GM08714 (cell line): ENCODE measurements at regions not wholly inside any gene's neighbourhood (a gene's known extent, or its start where the extent isn't known, plus 50 kb on each side); places are given as distances from the start of the nearest gene placed in this dataset.

Experiments
- H3K4me3 ChIP-seq: fragments of 200-500 bp; sonication (Bioruptor generic); 2 replicates; pipeline ENCODE4 v1.5.1; 2014; ENCODE audit warnings: mild to moderate bottlenecking, low read length, inconsistent platforms
- ZNF274 ChIP-seq: IDR thresholded peaks from 2 replicates; pipeline ENCODE4 v1.6.1; 2012; ENCODE audit warnings: mild to moderate bottlenecking, low read depth, low read length

DNA sequence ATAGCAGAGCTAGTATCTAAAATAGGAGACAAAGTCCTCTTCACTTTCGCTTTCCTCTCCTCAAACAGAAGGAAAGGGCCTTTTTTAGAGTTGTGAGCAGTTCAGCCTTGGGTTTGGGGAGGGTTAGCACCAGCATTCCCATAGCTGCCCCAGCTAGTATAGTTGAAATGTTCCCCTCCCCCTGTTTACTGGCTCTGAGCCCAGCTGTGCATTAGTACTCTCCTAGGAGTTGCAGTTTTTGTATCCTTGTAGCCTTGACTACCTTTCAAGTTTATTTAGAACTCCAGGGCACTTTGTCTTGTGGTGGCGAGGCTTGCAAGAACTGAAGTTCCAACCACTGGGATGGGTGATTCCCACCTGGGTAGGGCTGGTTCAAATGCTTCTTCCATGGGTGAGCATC, 245.1 kb upstream of the NAALADL2 start:
- no peak overlapping the region for H3K4me3 ChIP-seq

DNA sequence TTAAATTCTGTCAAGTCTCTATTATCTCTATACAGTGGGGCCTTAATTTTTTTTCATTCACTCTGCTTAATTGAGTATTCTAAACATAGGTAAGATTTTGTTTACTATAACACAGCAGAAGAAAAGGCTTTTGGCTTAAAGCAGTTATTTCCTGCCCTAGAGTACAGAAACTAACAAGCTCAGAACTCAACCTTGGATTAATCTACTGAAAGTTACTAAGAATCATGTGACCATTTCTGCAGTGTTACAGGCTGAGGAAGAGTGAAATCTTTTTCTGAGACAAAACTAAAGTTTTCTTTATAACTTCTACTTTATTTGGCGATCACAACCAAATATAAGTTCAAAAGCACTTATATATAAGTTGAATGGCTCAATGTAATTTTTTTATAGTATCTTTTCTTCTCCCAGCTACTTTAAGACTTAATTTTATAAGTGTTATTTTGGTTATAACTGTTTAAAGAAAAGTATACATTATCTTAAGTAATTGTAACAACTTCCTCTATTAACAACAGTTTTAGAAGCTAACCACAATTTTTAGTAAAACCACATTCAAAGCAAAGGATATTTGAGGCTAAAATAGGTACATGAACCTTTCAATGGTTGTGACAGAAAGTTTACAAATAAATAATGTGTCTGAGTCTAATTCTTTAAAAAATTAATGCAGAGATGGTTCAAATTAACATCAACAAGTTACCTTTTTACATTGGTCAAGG, 240.6 kb upstream of the NAALADL2 start:
- H3K4me3 ChIP-seq, result no peak overlapping the region
- no peak for TF ChIP-seq ZNF274

More for the DNA sequence above, 245.1 kb upstream of the NAALADL2 start:
- no peak for TF ChIP-seq ZNF274

DNA sequence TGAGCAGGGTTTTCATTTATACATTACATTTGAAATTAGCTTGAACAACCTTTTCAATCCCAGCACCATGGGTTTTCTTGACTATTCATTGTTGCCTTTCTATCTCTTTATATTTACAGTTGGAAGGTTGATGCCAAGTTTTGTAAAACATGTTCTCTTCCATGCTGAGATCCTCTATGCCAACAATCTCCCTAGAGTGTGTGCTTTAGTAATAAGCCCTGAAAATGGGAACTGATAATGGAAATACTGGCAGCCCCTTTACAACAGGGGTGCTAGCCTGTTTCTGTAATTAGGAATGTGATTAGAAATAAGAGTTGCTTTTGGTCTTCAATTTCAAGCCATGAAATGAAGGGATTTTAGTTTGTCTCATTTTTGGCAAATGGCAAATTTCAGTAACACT, 239.9 kb upstream of the NAALADL2 start:
- no peak for TF ChIP-seq ZNF274
- H3K4me3 ChIP-seq, result no peak overlapping the region

DNA sequence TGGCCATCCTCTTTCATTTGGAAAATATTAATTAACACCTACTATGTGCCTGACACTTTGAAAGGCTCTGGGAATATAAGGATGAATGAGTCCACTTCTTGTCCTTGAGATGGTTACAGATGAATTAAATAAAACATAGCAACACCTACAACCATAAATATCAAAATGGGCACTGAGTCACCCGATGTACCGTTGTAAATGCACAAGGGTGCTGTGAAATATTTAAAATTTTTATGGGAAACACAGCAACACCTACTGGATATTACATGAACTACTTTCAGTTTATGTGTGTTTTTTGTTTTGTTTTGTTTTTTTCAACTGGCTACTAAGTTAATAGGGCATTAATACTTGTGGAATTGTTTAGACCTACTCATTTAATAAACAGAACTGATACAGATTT, 239.0 kb upstream of the NAALADL2 start:
- no peak for TF ChIP-seq ZNF274
- H3K4me3 ChIP-seq, result no peak overlapping the region

DNA sequence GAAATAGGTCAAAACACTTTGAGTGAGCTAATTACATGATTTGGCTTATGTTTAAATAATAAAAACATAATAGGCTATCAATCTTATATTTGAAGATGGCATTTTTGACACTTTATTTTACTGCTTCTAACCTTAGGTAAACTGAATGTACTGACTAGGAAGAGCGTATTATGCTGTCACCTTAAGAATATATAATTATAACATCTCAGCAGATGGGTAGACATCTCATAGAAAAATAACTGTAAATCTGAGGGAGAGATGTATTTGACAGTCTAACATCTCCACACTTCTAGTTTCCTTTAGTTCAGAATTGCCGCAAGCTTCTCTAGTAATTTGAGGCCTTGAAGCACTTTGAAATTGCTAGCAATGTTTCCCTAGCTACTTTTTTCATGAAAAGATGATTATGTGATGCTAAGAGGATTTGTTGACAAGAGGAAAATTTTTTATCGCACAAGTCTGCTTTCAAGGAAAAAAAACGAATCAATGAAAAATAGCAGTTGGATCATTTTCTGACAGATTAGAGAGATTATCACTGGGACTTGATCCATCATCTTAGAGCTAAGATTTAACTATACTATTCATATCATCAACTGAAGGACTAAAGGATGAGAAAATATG, 238.2 kb upstream of the NAALADL2 start:
- H3K4me3 ChIP-seq, result no peak overlapping the region

DNA sequence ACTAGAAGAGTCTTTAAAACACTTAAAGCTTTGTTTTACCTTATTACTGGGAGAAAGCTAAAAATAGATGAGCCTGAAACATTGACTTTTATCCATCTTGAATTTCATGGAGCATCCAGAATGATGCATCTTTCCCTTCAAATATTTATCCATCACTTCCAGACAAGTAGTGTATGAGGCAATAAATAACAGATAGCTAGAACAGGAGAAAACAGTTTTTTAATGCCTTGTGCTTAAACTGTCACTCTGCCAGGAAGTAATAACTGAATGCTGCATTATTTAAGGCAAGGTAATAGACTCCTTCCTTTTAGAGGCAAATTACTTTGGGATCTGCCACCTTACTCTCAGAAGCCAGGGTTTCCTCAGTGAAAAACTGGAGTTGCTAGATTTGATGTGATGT, 225.8 kb upstream of the NAALADL2 start:
- TF ChIP-seq ZNF274, result no peak
- no peak overlapping the region for H3K4me3 ChIP-seq

More for the DNA sequence above, 238.2 kb upstream of the NAALADL2 start:
- TF ChIP-seq ZNF274, result no peak

DNA sequence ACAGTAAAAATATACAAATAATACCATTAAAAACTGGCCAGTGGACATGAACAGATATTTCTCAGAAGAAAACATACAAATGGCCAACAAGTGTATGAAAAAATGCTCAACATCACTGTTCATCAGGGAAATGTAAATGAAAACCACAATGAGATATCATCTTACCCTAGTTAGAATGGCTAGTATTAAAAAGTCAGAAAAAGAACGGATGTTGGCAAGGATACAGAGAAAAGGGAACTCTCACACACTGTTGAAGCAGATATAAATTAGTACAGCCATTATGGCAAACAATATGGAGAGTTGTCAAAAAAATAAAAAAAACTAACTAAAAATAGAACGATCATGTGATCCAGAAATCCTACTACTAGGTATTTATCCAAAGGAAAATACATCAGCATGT, 222.7 kb upstream of the NAALADL2 start:
- H3K4me3 ChIP-seq, result no peak overlapping the region
- TF ChIP-seq ZNF274, result no peak

DNA sequence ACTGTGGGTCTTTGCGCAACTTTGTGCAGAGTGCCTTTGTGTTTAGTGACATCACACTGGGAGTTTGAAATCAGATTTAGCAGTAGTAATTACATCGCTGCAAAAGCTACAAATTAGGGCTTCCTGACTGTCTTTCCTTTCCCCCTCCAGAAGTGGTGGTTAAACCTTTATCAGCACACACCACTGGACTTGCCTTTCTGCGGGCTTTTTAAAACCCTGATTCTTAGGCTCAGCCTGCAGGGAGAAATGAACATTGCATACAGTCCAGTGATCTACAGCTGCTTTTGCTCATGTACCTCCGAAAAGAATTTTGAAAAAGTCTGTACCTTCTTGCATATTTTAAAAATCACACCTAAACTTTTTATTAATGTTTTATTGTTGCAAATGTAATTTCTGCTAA, 219.7 kb upstream of the NAALADL2 start:
- TF ChIP-seq ZNF274, result no peak
- H3K4me3 ChIP-seq, result no peak overlapping the region

DNA sequence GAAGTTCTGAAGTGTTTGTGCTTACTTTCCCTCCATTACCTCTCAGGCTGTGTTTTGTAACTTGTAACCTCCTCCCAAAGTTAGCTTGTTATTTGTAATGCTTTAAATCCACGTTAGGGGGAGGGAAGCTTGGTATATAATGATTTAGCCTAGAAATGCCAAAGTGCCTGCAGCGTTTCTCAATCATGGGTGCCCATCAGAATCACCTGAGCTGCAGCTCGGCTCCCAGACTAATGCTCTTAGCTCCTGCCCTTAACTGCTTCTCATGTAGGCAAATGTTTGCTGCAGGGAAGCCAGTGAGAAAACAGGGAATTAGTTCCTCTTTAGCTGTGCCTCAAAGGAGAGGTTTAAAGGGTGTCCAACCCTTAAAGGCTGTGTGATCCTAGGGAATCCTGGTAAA, 219.2 kb upstream of the NAALADL2 start:
- TF ChIP-seq ZNF274, result no peak
- H3K4me3 ChIP-seq, result no peak overlapping the region

DNA sequence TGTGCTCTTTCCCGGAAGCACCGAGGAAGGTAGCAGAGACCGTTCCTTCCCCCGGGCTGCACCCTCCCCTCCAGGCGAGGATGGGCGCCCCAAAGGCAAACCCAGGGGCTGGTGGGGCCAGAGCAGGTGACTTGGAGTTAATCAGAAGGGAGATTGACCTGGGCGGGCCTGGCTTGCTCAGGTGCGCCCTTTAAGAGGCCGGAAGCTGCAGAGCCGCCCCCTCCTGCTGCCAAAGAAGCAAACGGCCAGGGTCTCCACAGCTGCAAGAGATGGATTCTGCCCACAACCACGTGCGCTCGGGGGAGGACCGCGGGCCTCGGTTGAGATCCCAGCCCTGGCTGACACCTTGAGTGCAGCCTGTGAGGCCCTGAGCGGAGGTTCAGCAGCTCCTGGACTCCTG, 218.2 kb upstream of the NAALADL2 start:
- no peak overlapping the region for H3K4me3 ChIP-seq
- no peak for TF ChIP-seq ZNF274

DNA sequence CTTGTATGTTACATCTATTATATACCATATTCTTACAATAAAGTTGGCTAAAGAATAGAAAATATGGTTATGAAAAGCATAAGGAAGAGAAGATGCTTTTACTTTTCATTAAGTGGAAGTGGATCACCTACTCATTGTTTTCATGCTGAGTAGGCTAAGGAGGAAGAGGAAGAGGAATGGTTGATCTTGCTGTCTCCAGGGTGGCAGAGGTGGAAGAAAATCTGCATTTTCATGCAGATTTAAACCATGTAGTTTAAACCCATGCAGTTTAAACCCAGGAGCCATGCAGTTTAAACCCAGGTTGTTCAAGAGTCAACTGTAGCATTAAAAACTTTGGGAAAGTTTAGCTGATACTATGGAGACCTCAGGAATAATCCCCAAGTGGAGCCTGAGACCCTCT, 214.8 kb upstream of the NAALADL2 start:
- H3K4me3 ChIP-seq, result no peak overlapping the region
- no peak for TF ChIP-seq ZNF274

DNA sequence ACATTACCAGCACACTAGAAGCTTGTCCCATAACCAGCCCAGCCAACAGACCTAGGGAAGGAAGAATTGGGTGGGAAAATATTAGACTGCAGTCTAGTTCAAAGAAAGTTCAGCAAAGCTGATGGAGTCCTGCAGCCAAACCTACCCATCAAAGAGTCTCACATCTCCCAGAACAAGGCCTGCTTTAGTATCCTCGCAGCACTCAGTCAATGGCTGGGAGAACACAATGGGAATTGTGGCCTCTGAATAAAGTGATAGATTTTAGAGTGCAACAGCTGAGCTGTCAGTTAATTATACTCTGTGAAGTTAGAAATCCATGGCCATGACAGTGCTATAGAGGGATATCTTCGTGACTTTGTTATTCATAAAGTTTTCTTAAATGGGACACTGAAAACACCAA, 207.2 kb upstream of the NAALADL2 start:
- no peak overlapping the region for H3K4me3 ChIP-seq
- no peak for TF ChIP-seq ZNF274

DNA sequence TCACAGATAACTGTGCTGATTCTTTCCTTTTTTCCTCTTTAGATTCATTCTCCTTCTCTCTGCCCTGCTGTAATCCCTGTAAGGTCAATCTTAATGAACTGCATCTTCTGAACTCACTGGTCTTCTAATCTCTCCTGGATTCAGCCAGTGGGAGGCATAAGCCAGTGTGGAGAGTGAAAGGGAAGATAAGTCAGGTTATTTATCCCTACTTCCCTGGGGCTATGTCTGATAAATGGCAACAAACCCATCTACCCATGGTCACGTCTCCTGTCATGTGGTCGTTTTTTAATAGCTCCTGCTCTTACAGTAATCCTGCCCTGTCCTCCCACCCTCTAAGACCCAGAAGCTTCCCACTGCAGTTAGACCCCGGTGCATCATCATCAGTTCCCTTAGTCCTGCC, 199.6 kb upstream of the NAALADL2 start:
- no peak overlapping the region for H3K4me3 ChIP-seq
- no peak for TF ChIP-seq ZNF274

DNA sequence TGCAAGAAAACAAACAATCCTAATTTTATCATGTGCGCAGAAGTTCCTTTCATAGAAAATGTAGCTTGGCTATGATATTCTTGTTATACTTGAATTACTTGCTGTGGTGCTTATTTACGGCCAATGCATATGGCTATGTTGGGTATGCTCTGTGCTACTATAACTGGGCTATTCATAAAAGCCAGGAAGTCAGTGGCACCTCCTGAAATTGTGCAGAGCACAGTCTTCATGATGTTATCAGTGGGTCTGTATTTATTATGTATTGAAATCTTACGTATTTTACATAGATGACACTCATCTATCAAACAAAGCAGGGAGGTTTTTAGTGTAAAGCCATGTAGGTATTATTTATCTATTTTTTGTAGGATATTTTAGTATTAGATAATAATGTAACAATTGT, 196.5 kb upstream of the NAALADL2 start:
- H3K4me3 ChIP-seq, result no peak overlapping the region
- no peak for TF ChIP-seq ZNF274

DNA sequence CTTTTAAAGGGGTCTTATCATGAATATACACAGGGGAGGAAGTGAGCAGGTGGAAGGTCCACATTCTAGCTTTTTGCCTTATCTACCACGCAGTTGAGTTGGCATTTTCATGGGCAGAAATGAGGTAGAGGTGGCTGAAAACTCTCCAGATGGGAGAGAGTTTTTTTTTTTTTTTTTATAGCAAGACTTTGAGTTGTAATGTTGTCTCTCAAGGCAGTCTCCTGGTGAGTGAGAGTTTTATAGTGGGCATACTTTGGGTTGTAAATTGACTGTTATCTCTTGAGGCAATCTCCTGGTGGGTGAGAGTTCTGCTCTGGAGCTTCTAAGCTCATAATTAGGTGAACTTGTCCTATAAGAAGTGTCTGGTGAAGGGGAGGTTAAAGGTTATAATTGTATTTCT, 191.7 kb upstream of the NAALADL2 start:
- H3K4me3 ChIP-seq, result no peak overlapping the region
- no peak for TF ChIP-seq ZNF274

DNA sequence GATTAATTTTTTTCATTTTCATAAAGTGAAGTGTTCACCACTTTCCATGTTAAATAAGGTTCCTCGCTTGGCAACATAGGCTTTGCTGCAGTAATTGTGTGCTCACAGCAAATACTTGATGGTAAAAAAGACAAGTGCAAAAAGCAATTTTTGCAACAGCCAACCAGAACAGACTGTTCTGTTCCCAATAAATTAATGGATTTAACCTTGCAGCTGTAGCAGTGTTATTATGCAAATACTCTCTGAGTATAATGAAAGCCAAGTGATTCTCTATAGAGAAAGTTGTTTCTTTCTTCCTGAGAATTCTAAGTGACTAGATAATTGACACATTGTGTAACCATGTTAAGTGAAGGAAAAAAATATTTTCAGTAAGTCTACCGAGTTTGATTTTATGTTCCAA, 183.7 kb upstream of the NAALADL2 start:
- TF ChIP-seq ZNF274, result no peak
- H3K4me3 ChIP-seq, result no peak overlapping the region
